Nephron (organoid): ENCODE measurements at regions not wholly inside any gene's neighbourhood (a gene's known extent, or its start where the extent isn't known, plus 50 kb on each side); places are given as distances from the start of the nearest gene placed in this dataset.

Experiments used
- H3K27ac Mint-ChIP-seq, 3 experiments: 2 replicates each; pipeline ENCODE4 v1.8.0; 2020; ENCODE audit warnings: mixed read lengths in 3 of 3, mild to moderate bottlenecking in 2 of 3, moderate library complexity in 1 of 3
- H3K27me3 Mint-ChIP-seq: 2 replicates; pipeline ENCODE4 v1.8.0; 2021; ENCODE audit warnings: low read depth, mild to moderate bottlenecking, moderate library complexity, mixed read lengths
- H3K36me3 Mint-ChIP-seq: 2 replicates; pipeline ENCODE4 v1.8.0; 2020; ENCODE audit warnings: low read depth, mixed read lengths
- H3K4me1 Mint-ChIP-seq: 2 replicates; pipeline ENCODE4 v1.8.0; 2020; ENCODE audit warnings: mixed read lengths
- H3K4me3 Mint-ChIP-seq, 3 experiments: 2 replicates each; pipeline ENCODE4 v1.8.0; 2020; ENCODE audit warnings: mild to moderate bottlenecking in 3 of 3, mixed read lengths in 3 of 3, moderate library complexity in 2 of 3
- H3K9me3 Mint-ChIP-seq: 2 replicates; pipeline ENCODE4 v1.8.0; 2020; ENCODE audit warnings: mixed read lengths
- TF ChIP-seq, protein P1 (sequence below), 3 experiments: fragments of 200-600 bp; sonication (generic); IDR thresholded peaks; one replicate each; pipeline ENCODE4 v1.5.0; 2021; ENCODE audit warnings: antibody characterized with exemption in 3 of 3; ENCODE audit not compliant: unreplicated experiment in 3 of 3

DNA sequence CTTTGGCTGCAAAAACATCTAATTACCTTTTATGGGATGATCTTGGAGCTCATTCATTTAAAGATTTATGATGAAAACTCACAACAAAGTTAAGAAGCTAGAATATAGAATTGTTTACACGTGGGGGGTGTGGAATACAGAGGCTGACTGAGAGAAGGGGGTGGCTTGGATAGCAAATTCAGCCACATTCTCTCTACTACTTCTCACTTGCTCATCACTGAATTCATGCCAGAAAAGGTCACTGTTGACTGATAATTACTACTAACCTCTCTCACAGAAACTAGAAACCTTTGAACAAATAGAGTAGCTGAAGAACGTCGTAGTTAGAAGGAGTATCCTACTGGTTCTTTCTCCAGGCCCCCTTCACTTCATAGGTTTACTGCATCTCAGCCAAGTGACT is 808.2 kb downstream of the BRINP1 start:
- Mint-ChIP-seq H3K27ac (no peak overlapping the region), H3K9me3 (no peaks in the 10 kb centered on the region), H3K27me3 (peaks cover 6% of the 10 kb centered on the region), H3K4me1 (peaks cover 4% of the 10 kb centered on the region), H3K36me3 (no peaks in the 10 kb centered on the region), H3K4me3 (no peak overlapping the region)
- TF ChIP-seq, protein P1, sequence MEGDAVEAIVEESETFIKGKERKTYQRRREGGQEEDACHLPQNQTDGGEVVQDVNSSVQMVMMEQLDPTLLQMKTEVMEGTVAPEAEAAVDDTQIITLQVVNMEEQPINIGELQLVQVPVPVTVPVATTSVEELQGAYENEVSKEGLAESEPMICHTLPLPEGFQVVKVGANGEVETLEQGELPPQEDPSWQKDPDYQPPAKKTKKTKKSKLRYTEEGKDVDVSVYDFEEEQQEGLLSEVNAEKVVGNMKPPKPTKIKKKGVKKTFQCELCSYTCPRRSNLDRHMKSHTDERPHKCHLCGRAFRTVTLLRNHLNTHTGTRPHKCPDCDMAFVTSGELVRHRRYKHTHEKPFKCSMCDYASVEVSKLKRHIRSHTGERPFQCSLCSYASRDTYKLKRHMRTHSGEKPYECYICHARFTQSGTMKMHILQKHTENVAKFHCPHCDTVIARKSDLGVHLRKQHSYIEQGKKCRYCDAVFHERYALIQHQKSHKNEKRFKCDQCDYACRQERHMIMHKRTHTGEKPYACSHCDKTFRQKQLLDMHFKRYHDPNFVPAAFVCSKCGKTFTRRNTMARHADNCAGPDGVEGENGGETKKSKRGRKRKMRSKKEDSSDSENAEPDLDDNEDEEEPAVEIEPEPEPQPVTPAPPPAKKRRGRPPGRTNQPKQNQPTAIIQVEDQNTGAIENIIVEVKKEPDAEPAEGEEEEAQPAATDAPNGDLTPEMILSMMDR (IDR thresholded peaks at IDR 0.05; ENCODE audit: unreplicated experiment in 3 of 3): no peak

DNA sequence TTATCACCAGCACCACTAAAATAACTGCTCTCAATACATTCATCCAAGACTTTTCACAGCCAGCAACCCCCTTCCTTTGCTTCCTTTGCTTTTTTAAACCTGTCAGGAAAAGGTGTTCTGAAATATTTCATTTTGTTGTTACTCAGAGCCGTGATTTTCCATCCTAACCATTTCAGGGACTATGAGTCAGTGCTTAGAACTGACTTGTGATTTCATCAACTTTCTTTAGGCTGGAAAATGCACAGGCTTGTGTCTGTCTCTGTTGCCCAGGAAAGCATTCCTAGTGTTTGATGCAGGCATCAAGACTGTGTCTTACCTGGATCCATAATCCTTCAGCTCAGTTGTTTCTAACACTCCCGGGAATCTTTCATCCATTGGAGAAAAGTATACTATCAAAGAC is 805.6 kb downstream of the BRINP1 start:
- H3K27ac Mint-ChIP-seq: no peak overlapping the region
- no peak overlapping the region for H3K4me3 Mint-ChIP-seq
- H3K4me1 Mint-ChIP-seq: peaks cover 4% of the 10 kb centered on the region
- H3K9me3 Mint-ChIP-seq: no peaks in the 10 kb centered on the region
- no peaks in the 10 kb centered on the region for H3K36me3 Mint-ChIP-seq
- TF ChIP-seq, protein P1 (IDR thresholded peaks at IDR 0.05; ENCODE audit: unreplicated experiment in 3 of 3): no peak
- peaks cover 6% of the 10 kb centered on the region for H3K27me3 Mint-ChIP-seq

DNA sequence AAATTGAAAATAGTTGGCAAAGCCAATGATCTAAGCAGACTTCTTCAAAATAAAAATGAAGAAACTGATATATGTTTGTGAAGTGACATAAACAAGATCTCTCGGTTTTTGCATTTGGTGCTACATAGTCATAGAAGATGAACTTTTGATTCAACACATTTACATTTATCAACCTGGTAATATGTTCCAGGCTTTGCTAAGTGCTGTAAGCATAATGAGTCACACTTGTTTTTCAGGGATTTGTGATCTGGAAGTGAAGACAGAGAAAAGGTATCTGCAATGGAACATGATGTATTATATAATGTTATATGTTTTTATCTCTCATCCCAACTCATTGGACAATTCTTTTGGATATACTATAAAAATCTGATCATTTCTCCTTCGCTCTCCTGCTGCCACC is 801.4 kb downstream of the BRINP1 start:
- no peak overlapping the region for H3K4me3 Mint-ChIP-seq
- TF ChIP-seq, protein P1 (IDR thresholded peaks at IDR 0.05; ENCODE audit: unreplicated experiment in 3 of 3): no peak
- H3K27me3 Mint-ChIP-seq: peaks cover 6% of the 10 kb centered on the region
- no peaks in the 10 kb centered on the region for H3K9me3 Mint-ChIP-seq
- no peaks in the 10 kb centered on the region for H3K4me1 Mint-ChIP-seq
- H3K36me3 Mint-ChIP-seq: no peaks in the 10 kb centered on the region
- H3K27ac Mint-ChIP-seq: no peak overlapping the region

DNA sequence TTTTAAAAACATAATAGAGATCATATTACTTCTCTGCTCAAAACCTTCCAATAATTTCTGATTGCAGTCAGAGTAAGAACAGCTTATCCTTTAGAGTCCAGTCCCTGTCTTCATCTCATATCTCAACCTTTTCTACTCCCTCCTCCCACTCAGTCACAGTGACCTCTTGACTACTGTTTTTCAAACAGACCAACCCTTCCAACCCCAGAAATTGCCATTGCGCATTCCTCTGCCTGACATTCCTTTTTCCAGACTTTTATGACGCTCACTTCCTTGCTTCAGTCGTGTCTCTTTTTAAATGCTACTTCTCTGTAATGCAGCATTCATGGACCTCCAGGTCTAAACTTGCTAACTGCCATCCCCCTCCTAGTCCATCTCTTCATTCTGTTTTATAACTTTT is 800.5 kb downstream of the BRINP1 start:
- H3K4me3 Mint-ChIP-seq: no peak overlapping the region
- no peak overlapping the region for H3K27ac Mint-ChIP-seq
- H3K27me3 Mint-ChIP-seq: peaks cover 6% of the 10 kb centered on the region
- TF ChIP-seq, protein P1 (IDR thresholded peaks at IDR 0.05; ENCODE audit: unreplicated experiment in 3 of 3): no peak
- H3K4me1 Mint-ChIP-seq: no peaks in the 10 kb centered on the region
- H3K9me3 Mint-ChIP-seq: no peaks in the 10 kb centered on the region
- H3K36me3 Mint-ChIP-seq: no peaks in the 10 kb centered on the region

DNA sequence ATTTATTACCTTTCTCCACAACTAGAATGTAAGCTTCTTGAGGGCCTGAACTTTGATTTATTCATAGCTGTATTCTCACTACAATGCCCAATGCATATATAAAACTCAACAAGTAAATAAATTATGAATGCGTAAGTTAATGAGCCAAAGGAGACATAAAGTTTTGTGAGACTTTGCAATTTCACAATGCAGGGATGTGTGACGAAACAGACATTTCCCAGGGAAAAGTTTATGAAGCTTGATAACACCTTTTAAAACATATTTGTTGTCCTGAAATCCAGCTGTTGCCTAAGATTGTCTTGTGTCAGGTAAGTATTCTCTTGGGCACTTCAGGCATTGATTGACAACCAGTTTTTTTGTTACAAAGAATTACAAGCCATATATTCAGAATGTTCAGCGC is 800.1 kb downstream of the BRINP1 start:
- Mint-ChIP-seq H3K36me3 (no peaks in the 10 kb centered on the region), H3K4me1 (no peaks in the 10 kb centered on the region), H3K4me3 (no peak overlapping the region), H3K27me3 (peaks cover 6% of the 10 kb centered on the region), H3K27ac (no peak overlapping the region), H3K9me3 (no peaks in the 10 kb centered on the region)
- TF ChIP-seq, protein P1 (IDR thresholded peaks at IDR 0.05; ENCODE audit: unreplicated experiment in 3 of 3): no peak

DNA sequence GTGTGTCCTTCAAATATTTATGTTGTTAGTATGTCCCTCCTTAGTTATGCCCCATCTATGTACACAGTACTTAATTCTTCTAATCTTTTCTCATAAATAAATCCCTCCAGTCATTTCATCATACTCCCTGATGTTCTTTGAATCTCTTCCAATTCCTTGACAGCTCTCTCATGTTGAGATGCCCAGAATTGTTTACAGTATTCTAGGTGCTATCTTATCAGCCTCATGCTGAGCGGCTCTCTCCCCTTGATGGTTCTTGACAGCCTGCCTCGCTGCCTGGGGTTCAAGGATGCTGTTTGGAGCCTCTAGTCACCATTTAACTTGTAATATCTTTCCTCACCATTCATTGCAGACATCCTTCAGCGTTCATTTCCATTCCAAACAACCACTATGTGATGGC is 799.2 kb downstream of the BRINP1 start:
- Mint-ChIP-seq H3K27me3 (peaks cover 2% of the 10 kb centered on the region), H3K4me1 (no peaks in the 10 kb centered on the region), H3K4me3 (no peak overlapping the region), H3K27ac (no peak overlapping the region), H3K36me3 (no peaks in the 10 kb centered on the region), H3K9me3 (peaks cover 6% of the 10 kb centered on the region)
- TF ChIP-seq, protein P1 (IDR thresholded peaks at IDR 0.05; ENCODE audit: unreplicated experiment in 3 of 3): no peak
